ENCODE measurements at regions not wholly inside any gene's neighbourhood (a gene's known extent, or its start where the extent isn't known, plus 50 kb on each side); places are given as distances from the start of the nearest gene placed in this dataset.
"Not testable (repeated sequence)": the region's sequence is repeated elsewhere in the genome, so short reads cannot be mapped to it uniquely, and the experiment has no call there.

- ChIA-PET CTCF (no interaction called here), POLR2A (no interaction called here)
Measured at GRCh38 chr7:20466543-20467021, 135.9 kb downstream of the ITGB8 start.

GRCh38 chr7:20470082-20470481 lies 139.4 kb downstream of the ITGB8 start:
- POLR2A ChIA-PET, result no interaction called here
- CTCF ChIA-PET, result no interaction called here

- POLR2A ChIA-PET, result no interaction called here
Measured at GRCh38 chr7:20470726-20471125, 140.0 kb downstream of the ITGB8 start.

GRCh38 chr7:20474249-20474648 lies 141.2 kb upstream of the ABCB5 start:
- POLR2A ChIA-PET, result no interaction called here
- CTCF ChIA-PET, result no interaction called here

More at GRCh38 chr7:20470726-20471125, 140.0 kb downstream of the ITGB8 start:
- CTCF ChIA-PET, result no interaction called here

- ChIA-PET CTCF (no interaction called here), POLR2A (no interaction called here)
Measured at GRCh38 chr7:20475756-20476155, 139.7 kb upstream of the ABCB5 start.

- ChIA-PET POLR2A (no interaction called here), CTCF (no interaction called here)
Measured at GRCh38 chr7:20477067-20477466, 138.4 kb upstream of the ABCB5 start.

GRCh38 chr7:20479706-20480105 lies 135.8 kb upstream of the ABCB5 start:
- POLR2A ChIA-PET, result interaction anchor here (0.7 kb wide), 1 partner anchor 828 kb away, joined by 3 read pairs; no protein-coding TSS in a partner anchor
- CTCF ChIA-PET, result no interaction called here

- CTCF ChIA-PET, result no interaction called here
- POLR2A ChIA-PET, result no interaction called here
Measured at GRCh38 chr7:20482071-20482470, 133.4 kb upstream of the ABCB5 start.

- POLR2A ChIA-PET, result no interaction called here
- CTCF ChIA-PET, result no interaction called here
Measured at GRCh38 chr7:20484356-20484755, 131.1 kb upstream of the ABCB5 start.

- POLR2A ChIA-PET, result no interaction called here
- CTCF ChIA-PET, result no interaction called here
Measured at GRCh38 chr7:20488850-20489249, 126.6 kb upstream of the ABCB5 start.

- POLR2A ChIA-PET, result no interaction called here
- CTCF ChIA-PET, result no interaction called here
Measured at GRCh38 chr7:20491284-20491683, 124.2 kb upstream of the ABCB5 start.

GRCh38 chr7:20494566-20494965 lies 120.9 kb upstream of the ABCB5 start:
- POLR2A ChIA-PET, result no interaction called here
- CTCF ChIA-PET, result no interaction called here

- POLR2A ChIA-PET, CTCF ChIA-PET: not testable (repeated sequence)
Measured at GRCh38 chr7:20501473-20501872, 114.0 kb upstream of the ABCB5 start.

- POLR2A ChIA-PET, result no interaction called here
Measured at GRCh38 chr7:20503278-20503950, 112.1 kb upstream of the ABCB5 start.

GRCh38 chr7:20504060-20504459 lies 111.4 kb upstream of the ABCB5 start:
- ChIA-PET CTCF (no interaction called here), POLR2A (no interaction called here)

More at GRCh38 chr7:20503278-20503950, 112.1 kb upstream of the ABCB5 start:
- CTCF ChIA-PET, result no interaction called here

- ChIA-PET CTCF (no interaction called here), POLR2A (no interaction called here)
Measured at GRCh38 chr7:20506175-20506574, 109.3 kb upstream of the ABCB5 start.

GRCh38 chr7:20507157-20507556 lies 108.3 kb upstream of the ABCB5 start:
- POLR2A ChIA-PET, result no interaction called here

GRCh38 chr7:20508109-20508508 lies 107.4 kb upstream of the ABCB5 start:
- POLR2A ChIA-PET, result no interaction called here

More at GRCh38 chr7:20507157-20507556, 108.3 kb upstream of the ABCB5 start:
- CTCF ChIA-PET, result no interaction called here

GRCh38 chr7:20509892-20510572 lies 105.4 kb upstream of the ABCB5 start:
- ChIA-PET POLR2A (no interaction called here), CTCF (no interaction called here)

More at GRCh38 chr7:20508109-20508508, 107.4 kb upstream of the ABCB5 start:
- CTCF ChIA-PET, result no interaction called here

GRCh38 chr7:20510573-20510900 lies 104.9 kb upstream of the ABCB5 start:
- CTCF ChIA-PET, result no interaction called here

GRCh38 chr7:20513341-20513740 lies 102.1 kb upstream of the ABCB5 start:
- ChIA-PET POLR2A (no interaction called here), CTCF (no interaction called here)

More at GRCh38 chr7:20510573-20510900, 104.9 kb upstream of the ABCB5 start:
- POLR2A ChIA-PET, result no interaction called here

- ChIA-PET POLR2A (no interaction called here), CTCF (no interaction called here)
Measured at GRCh38 chr7:20513897-20514296, 101.6 kb upstream of the ABCB5 start.
